ENCODE measurements at regions not wholly inside any gene's neighbourhood (a gene's known extent, or its start where the extent isn't known, plus 50 kb on each side); places are given as distances from the start of the nearest gene placed in this dataset.

DNA sequence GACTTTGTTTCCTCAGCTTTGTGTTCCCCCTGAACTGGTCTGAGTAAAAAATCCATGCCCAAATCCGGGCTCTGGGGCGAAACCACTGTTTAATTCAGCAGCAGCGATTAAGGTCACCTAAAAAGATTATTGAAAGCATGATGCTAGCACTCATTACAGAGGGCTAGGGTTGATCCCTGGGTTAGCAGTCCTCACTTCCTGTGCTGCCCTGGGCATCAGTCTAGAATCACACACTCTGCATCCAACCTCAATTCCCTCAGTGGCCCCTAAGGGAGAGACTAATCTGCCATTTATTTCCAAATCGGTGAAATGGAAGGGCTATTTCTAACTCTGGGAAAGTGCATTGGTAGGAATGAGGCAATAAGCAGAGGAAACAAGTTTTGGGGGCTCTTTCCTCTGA is 107.2 kb downstream of the BTG1 start:
- Histone ChIP-seq H3K79me2 (ENCODE audit: insufficient read depth, low read length) (peaks cover 14% of the 10 kb centered on the region), H2AFZ (ENCODE audit: low read depth, low read length) (no peak overlapping the region), H3K4me3 (ENCODE audit: low read depth in 1 of 2, low read length in 2 of 2) (no peak overlapping the region), H3K4me2 (ENCODE audit: insufficient read depth, low read length) (no peak overlapping the region), H3K9me3 (ENCODE audit: insufficient read depth, low read length, severe bottlenecking) (no peaks in the 10 kb centered on the region), H3K4me1 (ENCODE audit: insufficient read depth, low read length) (peaks cover 75% of the 10 kb centered on the region), H4K20me1 (ENCODE audit: insufficient read depth, low read length) (no peaks in the 10 kb centered on the region), H3K27ac (ENCODE audit: low read length) (peak overlapping the region; percentile 56), H3K27me3 (ENCODE audit: insufficient read depth, low read length, poor library complexity) (no peaks in the 10 kb centered on the region), H3K36me3 (ENCODE audit: insufficient read depth, low read length) (no peaks in the 10 kb centered on the region), H3K9ac (ENCODE audit: low read depth, low read length) (no peak overlapping the region)
- ATAC-seq (ENCODE audit: insufficient read depth, low read depth) = no peak
- no peak for DNase-seq
- TF ChIP-seq EZH2 (IDR thresholded peaks at IDR 0.05; ENCODE audit: borderline replicate concordance, low read depth, low read length, severe bottlenecking) = no peak
- TF ChIP-seq, protein P1, sequence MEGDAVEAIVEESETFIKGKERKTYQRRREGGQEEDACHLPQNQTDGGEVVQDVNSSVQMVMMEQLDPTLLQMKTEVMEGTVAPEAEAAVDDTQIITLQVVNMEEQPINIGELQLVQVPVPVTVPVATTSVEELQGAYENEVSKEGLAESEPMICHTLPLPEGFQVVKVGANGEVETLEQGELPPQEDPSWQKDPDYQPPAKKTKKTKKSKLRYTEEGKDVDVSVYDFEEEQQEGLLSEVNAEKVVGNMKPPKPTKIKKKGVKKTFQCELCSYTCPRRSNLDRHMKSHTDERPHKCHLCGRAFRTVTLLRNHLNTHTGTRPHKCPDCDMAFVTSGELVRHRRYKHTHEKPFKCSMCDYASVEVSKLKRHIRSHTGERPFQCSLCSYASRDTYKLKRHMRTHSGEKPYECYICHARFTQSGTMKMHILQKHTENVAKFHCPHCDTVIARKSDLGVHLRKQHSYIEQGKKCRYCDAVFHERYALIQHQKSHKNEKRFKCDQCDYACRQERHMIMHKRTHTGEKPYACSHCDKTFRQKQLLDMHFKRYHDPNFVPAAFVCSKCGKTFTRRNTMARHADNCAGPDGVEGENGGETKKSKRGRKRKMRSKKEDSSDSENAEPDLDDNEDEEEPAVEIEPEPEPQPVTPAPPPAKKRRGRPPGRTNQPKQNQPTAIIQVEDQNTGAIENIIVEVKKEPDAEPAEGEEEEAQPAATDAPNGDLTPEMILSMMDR (IDR thresholded peaks at IDR 0.05; ENCODE audit: borderline replicate concordance, extremely low read depth, low read length, poor library complexity, severe bottlenecking) = no peak

DNA sequence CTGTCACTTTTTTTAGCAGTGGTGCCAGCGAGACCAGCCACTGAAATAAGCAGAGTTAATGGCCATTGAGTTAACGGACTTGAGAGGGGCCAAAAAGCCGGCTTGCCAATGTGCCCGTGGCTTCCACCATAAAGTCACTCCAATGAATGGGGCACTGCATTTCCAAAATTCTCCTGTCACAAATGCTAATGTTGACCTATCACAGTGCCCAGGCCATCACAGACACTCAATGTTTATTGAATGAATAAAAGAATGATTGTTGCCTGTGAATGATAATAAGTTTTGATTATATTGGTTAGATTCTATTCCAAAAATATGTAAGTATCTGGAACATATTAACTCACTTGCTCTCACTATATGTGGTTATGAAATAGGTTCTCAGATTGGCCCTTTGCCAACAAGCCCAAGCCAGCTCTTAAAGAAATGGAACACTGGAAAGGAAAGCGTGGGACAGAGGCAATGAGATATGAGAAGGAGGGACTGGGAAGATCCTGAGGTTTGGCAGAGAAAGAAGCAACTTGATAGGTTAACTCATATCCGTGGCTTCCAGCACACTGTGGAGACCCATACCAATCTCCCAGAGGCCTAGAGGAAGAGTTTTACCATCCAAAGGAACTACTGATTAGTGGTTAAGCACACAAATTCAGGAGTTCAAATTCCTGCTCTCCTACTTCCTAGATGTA is 108.7 kb downstream of the BTG1 start:
- Histone ChIP-seq H4K20me1 (ENCODE audit: insufficient read depth, low read length) (no peaks in the 10 kb centered on the region), H3K4me1 (ENCODE audit: insufficient read depth, low read length) (peaks cover 86% of the 10 kb centered on the region), H3K79me2 (ENCODE audit: insufficient read depth, low read length) (peaks cover 25% of the 10 kb centered on the region), H3K36me3 (ENCODE audit: insufficient read depth, low read length) (no peaks in the 10 kb centered on the region), H3K4me3 (ENCODE audit: low read depth in 1 of 2, low read length in 2 of 2) (no peak overlapping the region), H2AFZ (ENCODE audit: low read depth, low read length) (no peak overlapping the region), H3K4me2 (ENCODE audit: insufficient read depth, low read length) (no peak overlapping the region), H3K27ac (ENCODE audit: low read length) (peak overlapping the region; percentile 49), H3K9me3 (ENCODE audit: insufficient read depth, low read length, severe bottlenecking) (no peaks in the 10 kb centered on the region), H3K9ac (ENCODE audit: low read depth, low read length) (no peak overlapping the region), H3K27me3 (ENCODE audit: insufficient read depth, low read length, poor library complexity) (no peaks in the 10 kb centered on the region)
- TF ChIP-seq, protein P1 (IDR thresholded peaks at IDR 0.05; ENCODE audit: borderline replicate concordance, extremely low read depth, low read length, poor library complexity, severe bottlenecking) = no peak
- TF ChIP-seq EZH2 (IDR thresholded peaks at IDR 0.05; ENCODE audit: borderline replicate concordance, low read depth, low read length, severe bottlenecking) = no peak
- ATAC-seq (ENCODE audit: insufficient read depth, low read depth) (no peak), DNase-seq (no peak)

DNA sequence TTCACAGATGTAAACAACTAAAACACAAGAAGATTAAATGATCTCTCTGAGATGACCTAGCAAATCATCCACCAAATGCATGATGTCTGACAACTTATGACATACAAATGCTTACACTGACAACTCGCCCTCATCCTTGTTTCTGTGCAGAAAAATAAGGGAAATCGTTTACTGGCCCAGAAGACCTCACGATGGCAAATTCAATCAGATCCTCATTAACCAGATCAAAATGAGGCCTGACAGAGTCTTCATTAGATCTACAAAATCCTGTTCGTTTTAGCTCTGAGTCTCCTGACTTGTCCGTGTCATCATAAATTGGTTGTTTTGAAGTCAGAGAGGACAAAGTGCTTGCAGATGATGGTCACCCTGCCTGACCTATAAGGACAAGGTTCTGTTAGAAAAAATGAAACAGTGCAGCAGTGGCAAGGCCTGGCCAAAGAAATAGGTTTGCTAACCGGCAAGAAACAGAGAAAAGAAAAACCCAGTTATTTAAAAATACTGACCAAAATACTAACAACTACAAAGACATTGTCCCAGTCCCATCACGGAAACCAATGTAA is 109.5 kb downstream of the BTG1 start:
- Histone ChIP-seq H3K27me3 (ENCODE audit: insufficient read depth, low read length, poor library complexity) (no peaks in the 10 kb centered on the region), H3K79me2 (ENCODE audit: insufficient read depth, low read length) (peaks cover 28% of the 10 kb centered on the region), H4K20me1 (ENCODE audit: insufficient read depth, low read length) (no peaks in the 10 kb centered on the region), H2AFZ (ENCODE audit: low read depth, low read length) (0 out of 2 replicates have a peak overlapping the region, but pooled peaks have one; percentile 3), H3K4me1 (ENCODE audit: insufficient read depth, low read length) (peaks cover 86% of the 10 kb centered on the region), H3K27ac (ENCODE audit: low read length) (peak overlapping the region; percentile 96), H3K4me2 (ENCODE audit: insufficient read depth, low read length) (peak overlapping the region; percentile 64; the same call in 1 of the 2 replicates), H3K4me3 (ENCODE audit: low read depth in 1 of 2, low read length in 2 of 2) (no peak overlapping the region; a peak in 1 of 4 replicates), H3K36me3 (ENCODE audit: insufficient read depth, low read length) (no peaks in the 10 kb centered on the region), H3K9ac (ENCODE audit: low read depth, low read length) (peak overlapping the region; percentile 53), H3K9me3 (ENCODE audit: insufficient read depth, low read length, severe bottlenecking) (no peaks in the 10 kb centered on the region)
- TF ChIP-seq, protein P1 (IDR thresholded peaks at IDR 0.05; ENCODE audit: borderline replicate concordance, extremely low read depth, low read length, poor library complexity, severe bottlenecking) = no peak
- TF ChIP-seq EZH2 (IDR thresholded peaks at IDR 0.05; ENCODE audit: borderline replicate concordance, low read depth, low read length, severe bottlenecking) = no peak
- ATAC-seq (ENCODE audit: insufficient read depth, low read depth) = no peak
- DNase-seq = no peak
